Prostate gland (tissue), 2 donors: ENCODE measurements at regions not wholly inside any gene's neighbourhood (a gene's known extent, or its start where the extent isn't known, plus 50 kb on each side); places are given as distances from the start of the nearest gene placed in this dataset.
"Not testable (repeated sequence)": the region's sequence is repeated elsewhere in the genome, so short reads cannot be mapped to it uniquely, and the experiment has no call there.

Source experiments
- DNase-seq: peaks from one replicate; pipeline ENCODE4 v3.0.0-alpha.2; 2019; ENCODE audit warnings: low spot score
- H3K27ac ChIP-seq, 2 donors: fragments of 200-600 bp; sonication (generic); 2 replicates each; pipeline ENCODE4 v1.5.1; 2017 to 2019
- H3K27me3 ChIP-seq: fragments of 200-600 bp; sonication (generic); replicated peaks from 2 replicates; pipeline ENCODE4 v1.5.1; 2019; ENCODE audit not compliant: insufficient read depth
- H3K36me3 ChIP-seq, 2 donors: fragments of 200-600 bp; sonication (generic); 1 replicate in 1 of 2; 2 replicates in 1 of 2; pipeline versions ENCODE4 v1.5.1 to v1.8.1; 2017 to 2019
- H3K4me1 ChIP-seq: fragments of 200-600 bp; sonication (generic); replicated peaks from 2 replicates; pipeline ENCODE4 v1.5.1; 2019
- H3K4me3 ChIP-seq, 2 donors: fragments of 200-600 bp; sonication (generic); 2 replicates each; pipeline ENCODE4 v1.5.1; 2017 to 2019
- H3K9me3 ChIP-seq: fragments of 200-600 bp; sonication (generic); 2 replicates; pipeline ENCODE4 v1.5.1; 2017
- POLR2A ChIP-seq: fragments of 450-650 bp; IDR thresholded peaks from one replicate; pipeline ENCODE4 v1.6.1; 2016; ENCODE audit warnings: antibody characterized with exemption, mild to moderate bottlenecking
- POLR2AphosphoS5 ChIP-seq: sonication (generic); formaldehyde crosslinking; IDR thresholded peaks from one replicate; pipeline ENCODE4 v1.6.1; 2017; ENCODE audit warnings: antibody characterized with exemption
- WGBS: methylation state at CpG from one replicate; pipeline ENCODE4 v1.1.5; 2018; 5-methylcytosine and 5-hydroxymethylcytosine counted together
- intact Hi-C: fragments of 100-400 bp; cut with DNase I; formaldehyde crosslinking; loops from one replicate; pipeline ENCODE4 v1.14.2; 2022
- TF ChIP-seq, protein P1 (sequence below), 4 experiments: fragments of 200-600 bp in 2 of 4; fragments of 450-650 bp in 2 of 4; sonication (generic) in 2 of 4; IDR thresholded peaks; 1 replicate in 3 of 4; 2 replicates in 1 of 4; pipeline ENCODE4 v1.5.1; 2016 to 2019; ENCODE audit warnings: antibody characterized with exemption in 4 of 4, mild to moderate bottlenecking in 2 of 4, moderate library complexity in 2 of 4

- no peaks in the 10 kb centered on the region for H3K27me3 ChIP-seq
- no peak overlapping the region for H3K27ac ChIP-seq
- WGBS, result 67% methylated on average over 2 of the region's 2 CpGs
- H3K9me3 ChIP-seq, result no peaks in the 10 kb centered on the region
- intact Hi-C loops, result no loop called here
- no peak overlapping the region for H3K4me3 ChIP-seq
- TF ChIP-seq, protein P1, sequence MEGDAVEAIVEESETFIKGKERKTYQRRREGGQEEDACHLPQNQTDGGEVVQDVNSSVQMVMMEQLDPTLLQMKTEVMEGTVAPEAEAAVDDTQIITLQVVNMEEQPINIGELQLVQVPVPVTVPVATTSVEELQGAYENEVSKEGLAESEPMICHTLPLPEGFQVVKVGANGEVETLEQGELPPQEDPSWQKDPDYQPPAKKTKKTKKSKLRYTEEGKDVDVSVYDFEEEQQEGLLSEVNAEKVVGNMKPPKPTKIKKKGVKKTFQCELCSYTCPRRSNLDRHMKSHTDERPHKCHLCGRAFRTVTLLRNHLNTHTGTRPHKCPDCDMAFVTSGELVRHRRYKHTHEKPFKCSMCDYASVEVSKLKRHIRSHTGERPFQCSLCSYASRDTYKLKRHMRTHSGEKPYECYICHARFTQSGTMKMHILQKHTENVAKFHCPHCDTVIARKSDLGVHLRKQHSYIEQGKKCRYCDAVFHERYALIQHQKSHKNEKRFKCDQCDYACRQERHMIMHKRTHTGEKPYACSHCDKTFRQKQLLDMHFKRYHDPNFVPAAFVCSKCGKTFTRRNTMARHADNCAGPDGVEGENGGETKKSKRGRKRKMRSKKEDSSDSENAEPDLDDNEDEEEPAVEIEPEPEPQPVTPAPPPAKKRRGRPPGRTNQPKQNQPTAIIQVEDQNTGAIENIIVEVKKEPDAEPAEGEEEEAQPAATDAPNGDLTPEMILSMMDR (IDR thresholded peaks at IDR 0.05), result no peak
- TF ChIP-seq POLR2AphosphoS5, result no peak
- TF ChIP-seq POLR2A, result no peak
- DNase-seq, result no peak
- H3K36me3 ChIP-seq, result no peaks in the 10 kb centered on the region
- no peaks in the 10 kb centered on the region for H3K4me1 ChIP-seq
Measured at GRCh38 chr5:100110497-100110896, 424.7 kb upstream of the FAM174A start.

DNA sequence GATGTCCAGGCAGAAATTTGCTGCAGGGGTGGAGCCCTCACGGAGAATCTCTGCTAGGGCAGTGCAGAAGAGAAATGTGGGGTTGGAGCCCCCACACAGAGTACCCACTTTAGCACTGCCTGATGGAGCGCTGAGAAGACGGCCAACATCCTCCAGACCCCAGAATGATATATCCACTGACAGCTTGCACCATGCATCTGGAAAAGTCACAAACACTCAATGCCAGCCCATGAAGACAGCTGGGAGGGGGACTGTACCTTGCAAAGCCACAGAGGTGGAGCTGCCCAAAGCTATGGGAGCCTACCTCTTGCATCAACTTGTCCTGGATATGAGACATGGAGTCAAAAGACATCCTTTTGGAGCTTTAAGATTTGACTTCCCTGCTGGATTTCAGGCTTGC lies 426.3 kb upstream of the FAM174A start:
- Histone ChIP-seq H3K9me3 (no peaks in the 10 kb centered on the region), H3K4me1 (no peaks in the 10 kb centered on the region), H3K27me3 (no peaks in the 10 kb centered on the region), H3K27ac (no peak overlapping the region), H3K36me3 (no peaks in the 10 kb centered on the region), H3K4me3 (no peak overlapping the region)
- intact Hi-C loops, result no loop called here
- TF ChIP-seq POLR2AphosphoS5 (no peak), POLR2A (no peak)
- TF ChIP-seq, protein P1 (IDR thresholded peaks at IDR 0.05), result no peak
- no peak for DNase-seq
- WGBS, result 76% methylated on average over 3 of the region's 3 CpGs

DNA sequence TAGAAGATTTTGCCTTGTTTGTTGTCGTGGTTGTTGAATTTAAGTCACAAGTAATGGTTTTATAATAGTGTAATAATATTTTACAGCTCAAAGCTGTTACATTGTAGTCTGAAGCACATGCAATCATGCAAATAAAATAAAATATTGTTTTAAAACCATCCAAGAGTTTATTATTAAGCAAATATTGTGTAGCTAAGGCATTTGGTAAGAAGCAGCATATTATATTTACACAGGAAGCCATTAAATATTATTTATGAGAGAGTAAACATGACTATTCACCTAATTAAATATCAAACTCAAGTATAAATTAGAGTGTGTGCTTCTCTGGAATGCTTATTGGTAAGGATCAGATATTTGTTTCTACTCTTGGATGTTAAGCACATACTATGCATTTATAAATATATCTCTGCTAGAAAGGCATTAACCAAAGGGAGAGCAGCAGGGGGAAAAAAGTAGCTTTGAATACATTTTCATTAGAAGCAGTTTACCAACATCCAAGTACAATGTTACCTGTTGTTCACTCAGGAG lies 431.5 kb upstream of the FAM174A start:
- 33% methylated on average over 1 of the region's 1 CpG for WGBS
- H3K36me3 ChIP-seq, H3K4me3 ChIP-seq, H3K27me3 ChIP-seq, H3K4me1 ChIP-seq, H3K27ac ChIP-seq, H3K9me3 ChIP-seq, DNase-seq, intact Hi-C loops: not testable (repeated sequence)

DNA sequence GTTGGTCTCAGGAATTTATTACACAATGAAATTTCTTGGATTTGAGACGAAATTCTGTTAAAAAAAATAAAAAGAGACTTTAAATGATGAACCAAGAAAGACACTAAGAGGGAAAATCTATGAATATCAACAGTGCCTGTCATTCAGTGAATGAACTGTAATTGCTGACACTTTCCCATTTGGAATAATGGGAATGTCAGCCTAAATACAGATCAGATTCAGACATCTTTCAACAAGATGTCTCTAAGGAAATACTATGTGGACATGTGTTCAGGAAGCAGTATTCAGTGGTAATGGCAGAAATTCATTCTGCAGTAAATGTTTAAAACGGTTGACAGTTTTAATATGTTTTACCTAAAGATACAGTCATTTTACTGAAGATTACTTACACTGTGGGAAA lies 433.7 kb upstream of the FAM174A start:
- H3K27me3 ChIP-seq, H3K27ac ChIP-seq, DNase-seq, H3K36me3 ChIP-seq, H3K4me1 ChIP-seq, H3K4me3 ChIP-seq, intact Hi-C loops, H3K9me3 ChIP-seq: not testable (repeated sequence)
- 49% methylated on average over 2 of the region's 2 CpGs for WGBS

DNA sequence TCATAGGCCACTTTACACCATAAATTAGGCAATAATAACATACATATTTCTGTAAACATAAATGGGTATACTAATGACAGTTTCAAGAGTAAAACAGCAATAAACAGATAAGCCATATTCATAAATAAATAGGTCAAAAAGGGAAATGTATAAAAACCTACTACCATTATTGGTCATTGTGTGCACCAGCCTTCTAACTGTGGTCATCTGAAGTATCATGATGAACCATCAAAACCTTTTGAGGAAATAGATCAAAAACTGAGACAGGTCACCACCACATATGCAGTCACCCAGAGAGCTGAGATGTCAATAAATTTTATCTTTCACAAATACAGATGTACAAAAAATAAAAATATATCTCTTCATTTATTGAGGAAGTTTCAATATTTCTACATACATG lies 438.8 kb upstream of the FAM174A start:
- DNase-seq, H3K9me3 ChIP-seq, H3K27me3 ChIP-seq, H3K4me1 ChIP-seq, H3K4me3 ChIP-seq, intact Hi-C loops, H3K36me3 ChIP-seq, H3K27ac ChIP-seq: not testable (repeated sequence)

DNA sequence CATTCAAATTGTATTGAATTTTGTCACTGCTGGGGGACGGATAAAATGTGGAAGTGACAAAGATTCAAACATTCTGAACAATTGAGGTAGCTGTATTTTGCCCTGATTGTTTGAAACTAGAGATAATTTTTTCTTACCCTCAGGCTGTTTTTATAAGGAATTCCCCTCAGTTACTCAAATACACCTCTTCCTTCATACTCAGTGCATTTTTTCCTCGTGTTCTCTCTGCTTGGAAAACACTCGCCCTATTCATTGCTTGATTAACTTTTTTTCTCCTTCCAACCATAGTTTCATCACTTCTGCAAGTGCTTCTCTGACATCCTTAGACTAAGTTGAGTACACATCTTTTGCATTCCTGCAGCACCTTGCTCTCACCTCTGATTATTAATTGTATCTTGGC lies 454.5 kb upstream of the FAM174A start:
- 22% methylated on average over 3 of the region's 3 CpGs for WGBS
- H3K36me3 ChIP-seq, intact Hi-C loops: not testable (repeated sequence)

GRCh38 chr5:100079163-100079562 lies 456.0 kb upstream of the FAM174A start:
- DNase-seq, H3K4me1 ChIP-seq, intact Hi-C loops, H3K4me3 ChIP-seq, H3K9me3 ChIP-seq, H3K27me3 ChIP-seq, H3K27ac ChIP-seq, H3K36me3 ChIP-seq: not testable (repeated sequence)
- WGBS, result 47% methylated on average over 1 of the region's 1 CpG

More for the DNA sequence above, 454.5 kb upstream of the FAM174A start:
- not testable (repeated sequence) for H3K9me3 ChIP-seq, H3K4me3 ChIP-seq, DNase-seq, H3K27ac ChIP-seq, H3K27me3 ChIP-seq, H3K4me1 ChIP-seq

DNA sequence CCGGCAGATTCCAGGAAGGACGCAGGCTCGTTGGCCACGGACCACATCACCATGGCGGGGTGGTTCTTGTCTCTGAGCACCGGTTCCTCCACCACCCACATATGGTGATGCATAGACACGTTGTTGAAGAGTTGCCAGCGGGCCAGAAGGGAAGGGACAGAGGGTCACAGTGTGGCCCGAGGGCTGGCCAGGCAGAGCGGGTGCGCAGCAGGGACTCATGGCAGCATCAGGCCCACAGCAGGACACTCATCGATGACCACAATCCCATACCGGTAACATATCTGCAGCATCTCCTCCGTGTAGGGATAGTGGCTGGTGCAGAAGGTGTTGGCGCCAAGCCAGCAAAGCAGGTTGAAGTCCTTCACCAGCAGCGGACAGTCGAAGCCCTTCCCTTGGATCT lies 469.2 kb upstream of the FAM174A start:
- H3K4me3 ChIP-seq, H3K27me3 ChIP-seq, H3K27ac ChIP-seq, DNase-seq, H3K9me3 ChIP-seq, H3K4me1 ChIP-seq, intact Hi-C loops, H3K36me3 ChIP-seq: not testable (repeated sequence)
- 85% methylated on average over 4 of the region's 17 CpGs for WGBS
